ENCODE measurements at regions not wholly inside any gene's neighbourhood (a gene's known extent, or its start where the extent isn't known, plus 50 kb on each side); places are given as distances from the start of the nearest gene placed in this dataset.

DNA sequence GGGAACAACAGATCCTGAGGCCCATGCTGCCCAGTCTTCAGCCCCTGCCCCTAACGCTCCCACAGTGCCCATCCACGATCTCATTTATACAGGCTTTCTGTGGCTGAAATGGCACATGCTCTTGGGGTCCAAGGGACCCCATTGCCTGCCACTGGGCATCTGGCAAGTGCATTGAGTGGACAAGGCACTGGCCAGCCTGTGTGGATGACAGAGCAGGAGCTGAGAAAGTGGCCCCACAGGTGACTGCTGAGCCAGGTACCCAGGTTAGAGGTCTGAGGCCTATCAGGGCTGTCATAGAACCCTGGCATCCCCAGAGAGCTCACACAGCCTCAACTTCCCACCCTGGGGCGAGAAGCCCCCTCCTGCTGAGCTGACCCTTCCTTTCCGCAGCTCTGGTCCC is 86.0 kb upstream of the NXT1 start:
- intact Hi-C loops (cut with DNase I): no loop called here
- TF ChIP-seq, protein P1, sequence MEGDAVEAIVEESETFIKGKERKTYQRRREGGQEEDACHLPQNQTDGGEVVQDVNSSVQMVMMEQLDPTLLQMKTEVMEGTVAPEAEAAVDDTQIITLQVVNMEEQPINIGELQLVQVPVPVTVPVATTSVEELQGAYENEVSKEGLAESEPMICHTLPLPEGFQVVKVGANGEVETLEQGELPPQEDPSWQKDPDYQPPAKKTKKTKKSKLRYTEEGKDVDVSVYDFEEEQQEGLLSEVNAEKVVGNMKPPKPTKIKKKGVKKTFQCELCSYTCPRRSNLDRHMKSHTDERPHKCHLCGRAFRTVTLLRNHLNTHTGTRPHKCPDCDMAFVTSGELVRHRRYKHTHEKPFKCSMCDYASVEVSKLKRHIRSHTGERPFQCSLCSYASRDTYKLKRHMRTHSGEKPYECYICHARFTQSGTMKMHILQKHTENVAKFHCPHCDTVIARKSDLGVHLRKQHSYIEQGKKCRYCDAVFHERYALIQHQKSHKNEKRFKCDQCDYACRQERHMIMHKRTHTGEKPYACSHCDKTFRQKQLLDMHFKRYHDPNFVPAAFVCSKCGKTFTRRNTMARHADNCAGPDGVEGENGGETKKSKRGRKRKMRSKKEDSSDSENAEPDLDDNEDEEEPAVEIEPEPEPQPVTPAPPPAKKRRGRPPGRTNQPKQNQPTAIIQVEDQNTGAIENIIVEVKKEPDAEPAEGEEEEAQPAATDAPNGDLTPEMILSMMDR (IDR thresholded peaks at IDR 0.05): no peak

DNA sequence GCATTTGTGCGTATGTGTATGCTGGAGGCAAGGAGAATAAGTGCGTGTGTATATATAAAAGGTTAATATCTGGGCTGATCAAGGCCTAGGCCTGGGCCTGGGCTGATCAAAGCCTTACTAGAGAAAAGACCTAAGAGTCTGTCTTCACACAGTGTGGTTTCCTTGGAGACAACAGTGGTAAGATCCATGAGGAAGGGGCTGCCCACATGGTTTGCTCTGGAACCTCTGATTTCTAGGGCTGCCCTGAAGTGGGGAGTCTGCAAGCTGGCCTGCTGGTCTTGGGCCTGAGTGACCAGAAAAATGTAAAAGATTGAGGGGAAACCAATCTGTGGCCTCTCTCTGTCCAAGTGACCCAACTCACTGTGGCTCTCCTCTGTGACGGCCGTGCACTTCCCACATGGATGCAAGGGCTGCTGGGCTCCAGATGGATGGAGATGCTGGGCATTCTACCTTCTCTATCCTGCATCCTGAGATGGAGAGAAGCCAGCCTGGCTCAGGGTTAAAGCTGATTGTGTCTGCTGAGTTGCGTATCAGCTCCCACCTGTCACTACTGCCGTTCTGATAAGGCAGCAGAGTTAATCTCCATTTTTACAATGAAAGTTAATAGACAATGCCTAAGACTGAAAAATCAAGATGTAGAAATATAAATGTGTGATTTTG is 90.3 kb upstream of the NXT1 start:
- H3K4me1 ChIP-seq: no peaks in the 10 kb centered on the region
- H3K27me3 ChIP-seq: no peaks in the 10 kb centered on the region
- H3K9ac ChIP-seq (ENCODE audit: low read depth in 2 of 2, low read length in 2 of 2): no peak overlapping the region
- no peak overlapping the region for H3K27ac ChIP-seq
- intact Hi-C loops (cut with DNase I): no loop called here
- no peaks in the 10 kb centered on the region for H3K9me3 ChIP-seq
- no peak overlapping the region for H3K4me3 ChIP-seq
- TF ChIP-seq, protein P1 (IDR thresholded peaks at IDR 0.05): no peak
- no peaks in the 10 kb centered on the region for H3K36me3 ChIP-seq
- DNase-seq: no peak

More for the DNA sequence above, 86.0 kb upstream of the NXT1 start:
- DNase-seq: no peak
- Histone ChIP-seq H3K27ac (no peak overlapping the region), H3K9me3 (no peaks in the 10 kb centered on the region), H3K4me3 (no peak overlapping the region), H3K9ac (ENCODE audit: low read depth in 2 of 2, low read length in 2 of 2) (no peak overlapping the region), H3K4me1 (no peaks in the 10 kb centered on the region), H3K36me3 (no peaks in the 10 kb centered on the region), H3K27me3 (no peaks in the 10 kb centered on the region)

DNA sequence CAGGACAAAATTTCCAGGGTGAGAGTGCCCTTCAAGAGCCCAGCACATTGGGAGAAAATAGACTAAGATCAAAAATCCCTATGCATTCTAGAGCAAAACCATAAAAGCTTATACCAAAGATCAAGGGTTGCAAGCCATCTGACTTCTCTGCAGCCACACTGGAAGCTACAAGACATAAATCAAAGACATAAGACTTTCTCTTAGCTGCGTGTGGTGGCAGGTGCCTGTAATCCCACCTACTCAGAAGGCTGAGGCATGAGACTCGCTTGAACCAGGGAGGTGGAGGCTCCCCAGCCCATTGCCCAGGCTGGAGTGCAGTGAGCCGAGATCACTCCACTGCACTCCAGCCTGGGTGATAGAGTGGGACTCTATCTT is 91.9 kb upstream of the NXT1 start:
- Histone ChIP-seq H3K4me1 (no peaks in the 10 kb centered on the region), H3K27me3 (no peaks in the 10 kb centered on the region), H3K9me3 (no peaks in the 10 kb centered on the region), H3K27ac (no peak overlapping the region), H3K4me3 (no peak overlapping the region), H3K36me3 (no peaks in the 10 kb centered on the region), H3K9ac (ENCODE audit: low read depth in 2 of 2, low read length in 2 of 2) (no peak overlapping the region)
- intact Hi-C loops (cut with DNase I): no loop called here
- DNase-seq: no peak
- TF ChIP-seq, protein P1 (IDR thresholded peaks at IDR 0.05): no peak

DNA sequence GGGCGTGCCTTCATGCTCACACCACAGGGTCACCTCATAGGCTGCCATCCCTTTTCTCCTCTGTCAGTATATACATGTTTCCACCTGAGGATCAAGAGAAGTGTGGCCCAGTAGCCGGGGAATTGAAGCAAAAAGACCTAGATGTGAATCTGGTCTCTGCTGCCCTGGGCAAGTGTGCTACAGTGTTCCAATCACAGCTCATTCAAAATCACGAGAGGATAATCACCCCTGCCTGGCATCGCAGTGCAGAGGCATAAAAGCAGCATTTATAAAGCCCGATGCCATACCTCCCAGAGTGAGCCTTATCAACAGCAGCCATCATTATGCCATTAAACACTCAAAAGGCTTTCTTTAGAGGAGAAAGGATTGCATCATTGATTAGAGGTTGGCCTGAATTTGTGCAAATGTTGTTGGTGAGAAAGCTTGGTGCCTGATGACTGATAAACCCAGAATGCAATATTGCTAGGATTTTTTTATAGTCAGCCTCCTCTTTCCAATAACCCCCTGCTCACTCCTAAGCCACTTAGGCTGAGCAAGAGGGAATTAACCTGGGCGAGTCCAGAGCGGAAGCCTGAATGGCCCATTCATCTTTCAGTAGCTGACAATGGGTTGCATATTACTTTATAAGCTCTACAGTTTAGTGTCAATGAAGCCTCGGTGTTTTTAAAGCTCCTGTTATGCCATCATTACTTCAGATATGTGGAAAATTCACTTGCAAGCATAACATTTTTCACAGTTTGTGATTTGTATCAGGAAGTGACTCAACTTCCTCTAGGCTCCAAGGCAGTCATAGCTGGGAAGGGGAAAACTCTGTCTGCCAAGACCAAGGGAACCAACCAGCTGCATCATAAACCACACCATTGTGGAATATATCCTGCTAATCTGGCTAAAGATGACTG is 92.5 kb upstream of the NXT1 start:
- peak overlapping the region; percentile 3 for H3K27ac ChIP-seq
- TF ChIP-seq, protein P1 (IDR thresholded peaks at IDR 0.05): no peak
- H3K4me1 ChIP-seq: no peaks in the 10 kb centered on the region
- no peaks in the 10 kb centered on the region for H3K36me3 ChIP-seq
- no peak overlapping the region for H3K4me3 ChIP-seq
- no peaks in the 10 kb centered on the region for H3K9me3 ChIP-seq
- no peak overlapping the region for H3K9ac ChIP-seq (ENCODE audit: low read depth in 2 of 2, low read length in 2 of 2)
- DNase-seq: no peak
- intact Hi-C loops (cut with DNase I): no loop called here
- H3K27me3 ChIP-seq: no peaks in the 10 kb centered on the region

DNA sequence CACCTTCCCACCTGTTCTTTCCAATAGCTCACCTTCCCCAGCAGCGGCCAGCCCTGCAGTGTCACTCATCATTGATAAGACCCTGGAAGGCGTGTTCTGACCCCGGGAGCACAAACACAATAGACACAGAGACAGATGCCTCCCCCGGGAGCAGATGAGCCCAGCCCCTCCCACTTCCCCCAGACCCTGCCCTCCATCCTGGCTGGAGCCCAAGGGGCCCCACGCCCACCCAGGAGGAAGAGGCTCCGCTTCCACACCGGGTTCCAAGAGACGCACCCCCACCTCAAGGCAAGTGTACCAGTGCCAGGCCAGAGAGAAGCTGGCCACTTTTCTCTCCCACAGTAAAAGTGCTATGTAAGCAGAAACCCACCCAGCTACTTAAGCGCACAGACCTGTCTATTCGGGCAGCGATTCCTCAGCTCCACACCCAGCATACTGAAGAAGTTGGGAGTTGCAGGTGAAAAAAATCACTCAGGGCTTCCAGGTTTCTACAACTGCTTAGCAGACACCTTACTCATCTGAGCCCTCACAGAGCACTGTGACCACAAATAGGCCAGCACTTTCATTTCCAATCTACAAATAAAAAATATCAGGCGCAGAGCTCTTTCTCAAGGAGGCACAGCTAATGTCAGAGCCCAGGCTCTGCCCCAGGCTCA is 93.4 kb upstream of the NXT1 start:
- H3K4me1 ChIP-seq: no peaks in the 10 kb centered on the region
- no peak for DNase-seq
- no peaks in the 10 kb centered on the region for H3K36me3 ChIP-seq
- H3K27me3 ChIP-seq: no peaks in the 10 kb centered on the region
- intact Hi-C loops (cut with DNase I): no loop called here
- no peak overlapping the region for H3K27ac ChIP-seq
- TF ChIP-seq, protein P1 (IDR thresholded peaks at IDR 0.05): no peak
- no peak overlapping the region for H3K4me3 ChIP-seq
- no peaks in the 10 kb centered on the region for H3K9me3 ChIP-seq
- H3K9ac ChIP-seq (ENCODE audit: low read depth in 2 of 2, low read length in 2 of 2): no peak overlapping the region
